GM23338 (cell line): ENCODE measurements at regions not wholly inside any gene's neighbourhood (a gene's known extent, or its start where the extent isn't known, plus 50 kb on each side); places are given as distances from the start of the nearest gene placed in this dataset.

Experiments used
- ATAC-seq: fragments of 200-7000 bp; cut with Tn5 transposase; 3 replicates; pipeline ENCODE4 v1.9.1; 2020
- DNase-seq: peaks from one replicate; pipeline ENCODE4 v3.0.0-alpha.2; 2015; ENCODE audit warnings: low spot score
- H2AFZ ChIP-seq: fragments of 200-600 bp; sonication (generic); 2 replicates; pipeline ENCODE4 v1.8.0; 2016; ENCODE audit warnings: antibody characterized with exemption, mild to moderate bottlenecking, moderate library complexity
- H3F3A ChIP-seq: fragments of 200-600 bp; sonication (generic); replicated peaks from 2 replicates; pipeline ENCODE4 v1.8.0; 2017; ENCODE audit warnings: antibody characterized with exemption, mixed run types, low read depth
- H3K27ac ChIP-seq: fragments of 200-600 bp; sonication (generic); 2 replicates; pipeline ENCODE4 v1.6.1; 2016; ENCODE audit warnings: low read depth
- H3K27me3 ChIP-seq: fragments of 200-600 bp; sonication (generic); 2 replicates; pipeline ENCODE4 v1.8.0; 2016; ENCODE audit warnings: mild to moderate bottlenecking, mixed run types, moderate library complexity; ENCODE audit not compliant: insufficient read depth
- H3K36me3 ChIP-seq: fragments of 200-600 bp; sonication (generic); 2 replicates; pipeline ENCODE4 v1.8.0; 2016; ENCODE audit warnings: mild to moderate bottlenecking; ENCODE audit not compliant: insufficient read depth
- H3K4me1 ChIP-seq: fragments of 200-600 bp; sonication (generic); 2 replicates; pipeline ENCODE4 v1.8.0; 2016; ENCODE audit warnings: mild to moderate bottlenecking, moderate library complexity; ENCODE audit not compliant: insufficient read depth
- H3K4me2 ChIP-seq: fragments of 200-600 bp; sonication (generic); 2 replicates; pipeline ENCODE4 v1.7.1; 2017; ENCODE audit warnings: mixed run types
- H3K4me3 ChIP-seq: fragments of 200-600 bp; sonication (generic); 2 replicates; pipeline ENCODE4 v1.6.1; 2016; ENCODE audit warnings: mixed run types
- H3K79me2 ChIP-seq: fragments of 200-600 bp; sonication (generic); replicated peaks from 2 replicates; pipeline ENCODE4 v1.8.0; 2017; ENCODE audit warnings: mild to moderate bottlenecking; ENCODE audit not compliant: insufficient read depth
- H3K9me2 ChIP-seq: fragments of 200-600 bp; sonication (generic); 2 replicates; pipeline ENCODE4 v1.8.0; 2017; ENCODE audit not compliant: insufficient read depth
- H4K20me1 ChIP-seq: fragments of 200-600 bp; sonication (generic); replicated peaks from 2 replicates; pipeline ENCODE4 v1.8.0; 2017; ENCODE audit warnings: mild to moderate bottlenecking; ENCODE audit not compliant: insufficient read depth
- H3K27ac Mint-ChIP-seq: 2 replicates; pipeline ENCODE4 v1.8.0; 2020; ENCODE audit warnings: inconsistent platforms, mild to moderate bottlenecking, moderate library complexity, mixed read lengths
- H3K27me3 Mint-ChIP-seq: 3 replicates; pipeline ENCODE4 v1.8.0; 2022; ENCODE audit warnings: low read depth, mild to moderate bottlenecking, moderate library complexity, mixed read lengths, inconsistent platforms; ENCODE audit not compliant: insufficient read depth, poor library complexity
- H3K36me3 Mint-ChIP-seq: 3 replicates; pipeline ENCODE4 v1.8.0; 2021; ENCODE audit warnings: low read depth, mild to moderate bottlenecking, inconsistent platforms, moderate library complexity, mixed read lengths
- H3K4me1 Mint-ChIP-seq: 3 replicates; pipeline ENCODE4 v1.8.0; 2020; ENCODE audit warnings: mild to moderate bottlenecking, inconsistent platforms, mixed read lengths
- H3K4me3 Mint-ChIP-seq: 3 replicates; pipeline ENCODE4 v1.8.0; 2021; ENCODE audit warnings: moderate library complexity, mild to moderate bottlenecking, inconsistent platforms, mixed read lengths
- H3K9me3 Mint-ChIP-seq: 3 replicates; pipeline ENCODE4 v1.8.0; 2020; ENCODE audit warnings: moderate library complexity, mild to moderate bottlenecking, inconsistent platforms, mixed read lengths
- CREB1 ChIP-seq: fragments of 250-450 bp; sonication (Bioruptor Pico); IDR thresholded peaks from 2 replicates; pipeline ENCODE4 v1.5.0; 2020; ENCODE audit warnings: low read depth, mild to moderate bottlenecking, moderate library complexity
- EZH2 ChIP-seq: fragments of 200-600 bp; sonication (generic); IDR thresholded peaks from one replicate; pipeline ENCODE4 v1.8.0; 2017; ENCODE audit warnings: antibody characterized with exemption, mild to moderate bottlenecking, low read depth; ENCODE audit not compliant: unreplicated experiment
- JUNB ChIP-seq: IDR thresholded peaks from one replicate; pipeline ENCODE4 v1.6.1; 2016; ENCODE audit warnings: antibody characterized with exemption; ENCODE audit not compliant: unreplicated experiment
- NANOG ChIP-seq: IDR thresholded peaks from 2 replicates; pipeline ENCODE4 v1.6.1; 2016; ENCODE audit warnings: antibody characterized with exemption, borderline replicate concordance
- POLR2AphosphoS5 ChIP-seq: IDR thresholded peaks from 2 replicates; pipeline ENCODE4 v1.6.1; 2016; ENCODE audit warnings: antibody characterized with exemption, low read depth
- STAT1 ChIP-seq: IDR thresholded peaks from one replicate; pipeline ENCODE4 v1.6.1; 2016; ENCODE audit warnings: antibody characterized with exemption; ENCODE audit not compliant: unreplicated experiment
- ZNF114 ChIP-seq: fragments of 250-450 bp; sonication (Bioruptor Pico); IDR thresholded peaks from 2 replicates; pipeline ENCODE4 v1.5.0; 2020; ENCODE audit warnings: mild to moderate bottlenecking, moderate library complexity
- ZNF331 ChIP-seq: fragments of 250-450 bp; sonication (Bioruptor Pico); IDR thresholded peaks from 2 replicates; pipeline ENCODE4 v1.5.0; 2020; ENCODE audit warnings: low read depth, mild to moderate bottlenecking, moderate library complexity
- TF ChIP-seq, protein P1 (sequence below), 2 experiments: fragments of 200-600 bp in 1 of 2; sonication (generic) in 1 of 2; conservative IDR thresholded peaks; 2 replicates each; pipeline versions ENCODE4 v1.5.1 to v1.6.1; 2016 to 2017; ENCODE audit warnings: antibody characterized with exemption in 2 of 2, low read depth in 2 of 2, mild to moderate bottlenecking in 2 of 2, moderate library complexity in 1 of 2
- TF ChIP-seq, protein P2 (sequence below): fragments of 250-450 bp; sonication (Bioruptor Pico); IDR thresholded peaks from 2 replicates; pipeline ENCODE4 v1.5.0; 2020; ENCODE audit warnings: mild to moderate bottlenecking, moderate library complexity
- TF ChIP-seq, protein P3 (sequence below): IDR thresholded peaks from one replicate; pipeline ENCODE4 v1.6.1; 2018; ENCODE audit warnings: antibody characterized with exemption; ENCODE audit not compliant: unreplicated experiment

DNA sequence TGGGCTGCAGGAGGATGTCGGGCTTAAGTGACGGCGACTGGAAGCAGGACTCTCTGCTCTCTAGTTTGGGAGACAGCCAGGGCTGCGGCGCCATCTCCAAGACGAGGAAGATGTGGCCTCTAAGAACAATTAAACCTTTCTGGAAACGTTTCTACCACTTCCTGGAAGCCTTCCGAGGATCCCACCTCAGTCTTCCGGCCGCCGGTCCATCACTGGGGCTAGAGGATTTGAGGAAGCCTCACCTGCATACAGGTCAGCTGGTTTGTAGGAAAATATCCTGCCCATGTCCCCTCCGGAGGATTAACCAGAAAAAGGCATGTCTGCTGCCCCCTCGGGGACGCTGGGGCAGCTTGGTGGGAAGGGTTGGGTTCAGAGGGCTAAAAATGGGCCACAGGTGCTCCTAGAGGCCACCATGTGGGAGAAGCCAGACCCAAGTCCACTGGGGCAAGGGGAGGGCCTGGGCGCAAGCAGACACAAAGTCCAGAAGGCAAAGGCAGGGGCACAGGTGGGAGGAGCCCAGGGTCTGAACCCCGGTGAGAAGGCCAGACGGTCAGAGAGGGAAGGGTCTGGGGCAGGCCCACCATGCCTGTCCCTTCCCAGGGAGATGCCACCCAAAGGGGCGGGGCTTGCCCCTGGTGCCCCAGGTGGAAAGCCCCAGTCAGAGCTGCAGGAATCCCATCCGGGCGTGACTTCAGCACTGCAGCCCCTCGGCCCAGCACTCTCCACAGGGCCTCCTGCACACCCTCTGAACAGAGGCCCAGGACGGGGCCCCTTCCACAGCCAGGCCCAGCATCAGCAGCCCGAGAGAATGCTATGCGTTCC is 82.2 kb upstream of the ID2 start (continued):
- TF ChIP-seq, protein P1, sequence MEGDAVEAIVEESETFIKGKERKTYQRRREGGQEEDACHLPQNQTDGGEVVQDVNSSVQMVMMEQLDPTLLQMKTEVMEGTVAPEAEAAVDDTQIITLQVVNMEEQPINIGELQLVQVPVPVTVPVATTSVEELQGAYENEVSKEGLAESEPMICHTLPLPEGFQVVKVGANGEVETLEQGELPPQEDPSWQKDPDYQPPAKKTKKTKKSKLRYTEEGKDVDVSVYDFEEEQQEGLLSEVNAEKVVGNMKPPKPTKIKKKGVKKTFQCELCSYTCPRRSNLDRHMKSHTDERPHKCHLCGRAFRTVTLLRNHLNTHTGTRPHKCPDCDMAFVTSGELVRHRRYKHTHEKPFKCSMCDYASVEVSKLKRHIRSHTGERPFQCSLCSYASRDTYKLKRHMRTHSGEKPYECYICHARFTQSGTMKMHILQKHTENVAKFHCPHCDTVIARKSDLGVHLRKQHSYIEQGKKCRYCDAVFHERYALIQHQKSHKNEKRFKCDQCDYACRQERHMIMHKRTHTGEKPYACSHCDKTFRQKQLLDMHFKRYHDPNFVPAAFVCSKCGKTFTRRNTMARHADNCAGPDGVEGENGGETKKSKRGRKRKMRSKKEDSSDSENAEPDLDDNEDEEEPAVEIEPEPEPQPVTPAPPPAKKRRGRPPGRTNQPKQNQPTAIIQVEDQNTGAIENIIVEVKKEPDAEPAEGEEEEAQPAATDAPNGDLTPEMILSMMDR (conservative IDR thresholded peaks at IDR 0.05; ENCODE audit: low read depth in 2 of 2): no peak
- TF ChIP-seq, protein P2, sequence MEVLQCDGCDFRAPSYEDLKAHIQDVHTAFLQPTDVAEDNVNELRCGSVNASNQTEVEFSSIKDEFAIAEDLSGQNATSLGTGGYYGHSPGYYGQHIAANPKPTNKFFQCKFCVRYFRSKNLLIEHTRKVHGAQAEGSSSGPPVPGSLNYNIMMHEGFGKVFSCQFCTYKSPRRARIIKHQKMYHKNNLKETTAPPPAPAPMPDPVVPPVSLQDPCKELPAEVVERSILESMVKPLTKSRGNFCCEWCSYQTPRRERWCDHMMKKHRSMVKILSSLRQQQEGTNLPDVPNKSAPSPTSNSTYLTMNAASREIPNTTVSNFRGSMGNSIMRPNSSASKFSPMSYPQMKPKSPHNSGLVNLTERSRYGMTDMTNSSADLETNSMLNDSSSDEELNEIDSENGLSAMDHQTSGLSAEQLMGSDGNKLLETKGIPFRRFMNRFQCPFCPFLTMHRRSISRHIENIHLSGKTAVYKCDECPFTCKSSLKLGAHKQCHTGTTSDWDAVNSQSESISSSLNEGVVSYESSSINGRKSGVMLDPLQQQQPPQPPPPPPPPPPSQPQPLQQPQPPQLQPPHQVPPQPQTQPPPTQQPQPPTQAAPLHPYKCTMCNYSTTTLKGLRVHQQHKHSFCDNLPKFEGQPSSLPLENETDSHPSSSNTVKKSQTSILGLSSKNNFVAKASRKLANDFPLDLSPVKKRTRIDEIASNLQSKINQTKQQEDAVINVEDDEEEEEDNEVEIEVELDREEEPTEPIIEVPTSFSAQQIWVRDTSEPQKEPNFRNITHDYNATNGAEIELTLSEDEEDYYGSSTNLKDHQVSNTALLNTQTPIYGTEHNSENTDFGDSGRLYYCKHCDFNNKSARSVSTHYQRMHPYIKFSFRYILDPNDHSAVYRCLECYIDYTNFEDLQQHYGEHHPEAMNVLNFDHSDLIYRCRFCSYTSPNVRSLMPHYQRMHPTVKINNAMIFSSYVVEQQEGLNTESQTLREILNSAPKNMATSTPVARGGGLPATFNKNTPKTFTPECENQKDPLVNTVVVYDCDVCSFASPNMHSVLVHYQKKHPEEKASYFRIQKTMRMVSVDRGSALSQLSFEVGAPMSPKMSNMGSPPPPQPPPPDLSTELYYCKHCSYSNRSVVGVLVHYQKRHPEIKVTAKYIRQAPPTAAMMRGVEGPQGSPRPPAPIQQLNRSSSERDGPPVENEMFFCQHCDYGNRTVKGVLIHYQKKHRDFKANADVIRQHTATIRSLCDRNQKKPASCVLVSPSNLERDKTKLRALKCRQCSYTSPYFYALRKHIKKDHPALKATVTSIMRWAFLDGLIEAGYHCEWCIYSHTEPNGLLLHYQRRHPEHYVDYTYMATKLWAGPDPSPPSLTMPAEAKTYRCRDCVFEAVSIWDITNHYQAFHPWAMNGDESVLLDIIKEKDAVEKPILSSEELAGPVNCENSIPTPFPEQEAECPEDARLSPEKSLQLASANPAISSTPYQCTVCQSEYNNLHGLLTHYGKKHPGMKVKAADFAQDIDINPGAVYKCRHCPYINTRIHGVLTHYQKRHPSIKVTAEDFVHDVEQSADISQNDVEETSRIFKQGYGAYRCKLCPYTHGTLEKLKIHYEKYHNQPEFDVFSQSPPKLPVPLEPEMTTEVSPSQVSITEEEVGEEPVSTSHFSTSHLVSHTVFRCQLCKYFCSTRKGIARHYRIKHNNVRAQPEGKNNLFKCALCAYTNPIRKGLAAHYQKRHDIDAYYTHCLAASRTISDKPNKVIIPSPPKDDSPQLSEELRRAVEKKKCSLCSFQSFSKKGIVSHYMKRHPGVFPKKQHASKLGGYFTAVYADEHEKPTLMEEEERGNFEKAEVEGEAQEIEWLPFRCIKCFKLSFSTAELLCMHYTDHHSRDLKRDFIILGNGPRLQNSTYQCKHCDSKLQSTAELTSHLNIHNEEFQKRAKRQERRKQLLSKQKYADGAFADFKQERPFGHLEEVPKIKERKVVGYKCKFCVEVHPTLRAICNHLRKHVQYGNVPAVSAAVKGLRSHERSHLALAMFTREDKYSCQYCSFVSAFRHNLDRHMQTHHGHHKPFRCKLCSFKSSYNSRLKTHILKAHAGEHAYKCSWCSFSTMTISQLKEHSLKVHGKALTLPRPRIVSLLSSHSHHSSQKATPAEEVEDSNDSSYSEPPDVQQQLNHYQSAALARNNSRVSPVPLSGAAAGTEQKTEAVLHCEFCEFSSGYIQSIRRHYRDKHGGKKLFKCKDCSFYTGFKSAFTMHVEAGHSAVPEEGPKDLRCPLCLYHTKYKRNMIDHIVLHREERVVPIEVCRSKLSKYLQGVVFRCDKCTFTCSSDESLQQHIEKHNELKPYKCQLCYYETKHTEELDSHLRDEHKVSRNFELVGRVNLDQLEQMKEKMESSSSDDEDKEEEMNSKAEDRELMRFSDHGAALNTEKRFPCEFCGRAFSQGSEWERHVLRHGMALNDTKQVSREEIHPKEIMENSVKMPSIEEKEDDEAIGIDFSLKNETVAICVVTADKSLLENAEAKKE (CRISPR knock-in tag): no peak

DNA sequence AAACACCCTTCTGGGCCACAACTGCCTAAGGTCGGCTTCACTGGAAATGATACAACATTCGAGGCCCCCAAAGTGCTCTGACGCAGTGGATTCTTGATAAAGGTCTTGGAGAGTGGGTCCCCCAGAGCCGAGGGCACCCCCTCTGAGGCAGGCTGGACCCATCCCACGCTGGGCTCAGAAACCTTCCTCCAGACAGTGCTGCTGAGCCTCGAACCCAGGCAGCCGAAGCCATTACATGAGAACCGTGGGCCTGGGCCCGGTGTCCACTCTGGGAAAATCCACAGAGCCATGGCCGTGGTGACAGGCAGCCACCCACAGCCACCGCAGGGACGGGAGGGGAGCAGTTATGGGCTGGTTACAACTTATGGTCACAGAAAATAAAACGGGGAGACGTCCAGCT is 81.4 kb upstream of the ID2 start:
- no peak overlapping the region for H3K27ac ChIP-seq
- Mint-ChIP-seq H3K27ac (no peak overlapping the region), H3K27me3 (peaks cover 2% of the 10 kb centered on the region), H3K36me3 (no peaks in the 10 kb centered on the region), H3K4me1 (no peaks in the 10 kb centered on the region; the same call in 2 of the 3 replicates), H3K9me3 (no peaks in the 10 kb centered on the region), H3K4me3 (no peak overlapping the region)
- H3K9me2 ChIP-seq: no peaks in the 10 kb centered on the region
- no peak overlapping the region for H2AFZ ChIP-seq
- H3K79me2 ChIP-seq: no peaks in the 10 kb centered on the region
- no peak overlapping the region for H3K4me3 ChIP-seq
- DNase-seq (no peak), ATAC-seq (no peak)
- no peaks in the 10 kb centered on the region for H4K20me1 ChIP-seq
- H3K27me3 ChIP-seq: no peaks in the 10 kb centered on the region
- no peaks in the 10 kb centered on the region for H3K36me3 ChIP-seq
- no peak overlapping the region for H3K4me2 ChIP-seq
- H3K4me1 ChIP-seq: no peaks in the 10 kb centered on the region
- no peaks in the 10 kb centered on the region for H3F3A ChIP-seq
- TF ChIP-seq STAT1 (no peak), ZNF114 (CRISPR knock-in tag) (no peak), EZH2 (no peak), ZNF331 (CRISPR knock-in tag) (no peak), NANOG (no peak), JUNB (no peak), CREB1 (no peak), POLR2AphosphoS5 (no peak)
- TF ChIP-seq, protein P3, sequence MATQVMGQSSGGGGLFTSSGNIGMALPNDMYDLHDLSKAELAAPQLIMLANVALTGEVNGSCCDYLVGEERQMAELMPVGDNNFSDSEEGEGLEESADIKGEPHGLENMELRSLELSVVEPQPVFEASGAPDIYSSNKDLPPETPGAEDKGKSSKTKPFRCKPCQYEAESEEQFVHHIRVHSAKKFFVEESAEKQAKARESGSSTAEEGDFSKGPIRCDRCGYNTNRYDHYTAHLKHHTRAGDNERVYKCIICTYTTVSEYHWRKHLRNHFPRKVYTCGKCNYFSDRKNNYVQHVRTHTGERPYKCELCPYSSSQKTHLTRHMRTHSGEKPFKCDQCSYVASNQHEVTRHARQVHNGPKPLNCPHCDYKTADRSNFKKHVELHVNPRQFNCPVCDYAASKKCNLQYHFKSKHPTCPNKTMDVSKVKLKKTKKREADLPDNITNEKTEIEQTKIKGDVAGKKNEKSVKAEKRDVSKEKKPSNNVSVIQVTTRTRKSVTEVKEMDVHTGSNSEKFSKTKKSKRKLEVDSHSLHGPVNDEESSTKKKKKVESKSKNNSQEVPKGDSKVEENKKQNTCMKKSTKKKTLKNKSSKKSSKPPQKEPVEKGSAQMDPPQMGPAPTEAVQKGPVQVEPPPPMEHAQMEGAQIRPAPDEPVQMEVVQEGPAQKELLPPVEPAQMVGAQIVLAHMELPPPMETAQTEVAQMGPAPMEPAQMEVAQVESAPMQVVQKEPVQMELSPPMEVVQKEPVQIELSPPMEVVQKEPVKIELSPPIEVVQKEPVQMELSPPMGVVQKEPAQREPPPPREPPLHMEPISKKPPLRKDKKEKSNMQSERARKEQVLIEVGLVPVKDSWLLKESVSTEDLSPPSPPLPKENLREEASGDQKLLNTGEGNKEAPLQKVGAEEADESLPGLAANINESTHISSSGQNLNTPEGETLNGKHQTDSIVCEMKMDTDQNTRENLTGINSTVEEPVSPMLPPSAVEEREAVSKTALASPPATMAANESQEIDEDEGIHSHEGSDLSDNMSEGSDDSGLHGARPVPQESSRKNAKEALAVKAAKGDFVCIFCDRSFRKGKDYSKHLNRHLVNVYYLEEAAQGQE: no peak
- TF ChIP-seq, protein P1 (conservative IDR thresholded peaks at IDR 0.05; ENCODE audit: low read depth in 2 of 2): no peak
